PC-9 (cell line): ENCODE measurements at regions not wholly inside any gene's neighbourhood (a gene's known extent, or its start where the extent isn't known, plus 50 kb on each side); places are given as distances from the start of the nearest gene placed in this dataset.

Source experiments
- CTCF ChIP-seq: fragments of 200-600 bp; sonication (generic); conservative IDR thresholded peaks from 2 replicates; pipeline ENCODE4 v1.6.1; 2017; ENCODE audit warnings: mixed run types, antibody characterized with exemption, mild to moderate bottlenecking, moderate library complexity
- EZH2 ChIP-seq: fragments of 200-600 bp; sonication (generic); IDR thresholded peaks from 2 replicates; pipeline ENCODE4 v1.8.0; 2017; ENCODE audit warnings: antibody characterized with exemption, low read depth

GRCh38 chr13:73481886-73482445 is 423.2 kb downstream of the KLF5 start:
- TF ChIP-seq CTCF: no peak
- no peak for TF ChIP-seq EZH2
